Tongue (tissue), 1 donor: ENCODE measurements at regions not wholly inside any gene's neighbourhood (a gene's known extent, or its start where the extent isn't known, plus 50 kb on each side); places are given as distances from the start of the nearest gene placed in this dataset.
"Not testable (repeated sequence)": the region's sequence is repeated elsewhere in the genome, so short reads cannot be mapped to it uniquely, and the experiment has no call there.

ENCODE experiments used
- DNase-seq: peaks from one replicate; pipeline ENCODE4 v3.0.0-alpha.2; 2015

- no peak for DNase-seq
Measured at GRCh38 chrX:96432647-96433046, 252.0 kb upstream of the DIAPH2 start.

- DNase-seq, result no peak
Measured at GRCh38 chrX:96433409-96434077, 251.1 kb upstream of the DIAPH2 start.

GRCh38 chrX:96435378-96436035 is 249.1 kb upstream of the DIAPH2 start:
- no peak for DNase-seq

GRCh38 chrX:96436105-96436504 is 248.5 kb upstream of the DIAPH2 start:
- no peak for DNase-seq

GRCh38 chrX:96438803-96439202 is 245.8 kb upstream of the DIAPH2 start:
- peak; percentile 4 for DNase-seq

- no peak for DNase-seq
Measured at GRCh38 chrX:96440941-96441340, 243.7 kb upstream of the DIAPH2 start.

- DNase-seq, result no peak
Measured at GRCh38 chrX:96445531-96446065, 239.0 kb upstream of the DIAPH2 start.

GRCh38 chrX:96446524-96446923 is 238.1 kb upstream of the DIAPH2 start:
- no peak for DNase-seq

- no peak for DNase-seq
Measured at GRCh38 chrX:96447161-96447560, 237.5 kb upstream of the DIAPH2 start.

GRCh38 chrX:96449191-96449590 is 235.5 kb upstream of the DIAPH2 start:
- DNase-seq, result no peak

- peak; percentile 48 for DNase-seq
Measured at GRCh38 chrX:96449896-96450295, 234.7 kb upstream of the DIAPH2 start.

- no peak for DNase-seq
Measured at GRCh38 chrX:96453139-96453538, 231.5 kb upstream of the DIAPH2 start.

- DNase-seq, result no peak
Measured at GRCh38 chrX:96455078-96455477, 229.6 kb upstream of the DIAPH2 start.

GRCh38 chrX:96464880-96465558 is 219.6 kb upstream of the DIAPH2 start:
- no peak for DNase-seq

GRCh38 chrX:96474029-96474740 is 210.5 kb upstream of the DIAPH2 start:
- no peak for DNase-seq

- DNase-seq, result no peak
Measured at GRCh38 chrX:96474741-96475125, 209.9 kb upstream of the DIAPH2 start.

- no peak for DNase-seq
Measured at GRCh38 chrX:96480081-96480480, 204.6 kb upstream of the DIAPH2 start.

- no peak for DNase-seq
Measured at GRCh38 chrX:96481831-96482230, 202.8 kb upstream of the DIAPH2 start.

- no peak for DNase-seq
Measured at GRCh38 chrX:96483647-96484160, 200.9 kb upstream of the DIAPH2 start.

GRCh38 chrX:96486687-96487086 is 198.0 kb upstream of the DIAPH2 start:
- DNase-seq, result not testable (repeated sequence)

GRCh38 chrX:96502507-96502906 is 182.1 kb upstream of the DIAPH2 start:
- no peak for DNase-seq

GRCh38 chrX:96529386-96529785 is 155.3 kb upstream of the DIAPH2 start:
- DNase-seq, result not testable (repeated sequence)
